Right hindlimb (tissue), 1 donor: ENCODE measurements at regions not wholly inside any gene's neighbourhood (a gene's known extent, or its start where the extent isn't known, plus 50 kb on each side); places are given as distances from the start of the nearest gene placed in this dataset.

Experiments used
- DNase-seq: peaks from one replicate; pipeline ENCODE4 v3.0.0-alpha.2; 2018

DNA sequence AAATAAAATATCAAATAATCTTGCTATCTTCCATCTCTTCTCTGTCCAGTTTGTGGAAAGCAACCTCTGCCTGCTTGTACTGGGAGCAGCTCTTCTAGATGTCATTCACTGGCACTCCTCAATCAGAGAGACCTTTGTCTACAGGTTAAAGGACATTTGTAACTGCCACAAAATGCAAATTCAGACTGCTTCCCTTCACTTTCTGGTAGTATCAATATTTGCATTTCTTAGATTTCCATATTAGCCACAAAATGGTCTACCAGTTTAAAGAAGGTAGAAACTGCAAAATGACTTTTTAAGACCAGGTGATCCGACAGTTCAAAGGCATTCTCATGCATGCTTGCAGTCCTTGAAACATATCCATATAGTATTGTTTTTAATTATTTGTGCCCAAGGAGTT is 51.7 kb upstream of the RCN1 start:
- no peak for DNase-seq

DNA sequence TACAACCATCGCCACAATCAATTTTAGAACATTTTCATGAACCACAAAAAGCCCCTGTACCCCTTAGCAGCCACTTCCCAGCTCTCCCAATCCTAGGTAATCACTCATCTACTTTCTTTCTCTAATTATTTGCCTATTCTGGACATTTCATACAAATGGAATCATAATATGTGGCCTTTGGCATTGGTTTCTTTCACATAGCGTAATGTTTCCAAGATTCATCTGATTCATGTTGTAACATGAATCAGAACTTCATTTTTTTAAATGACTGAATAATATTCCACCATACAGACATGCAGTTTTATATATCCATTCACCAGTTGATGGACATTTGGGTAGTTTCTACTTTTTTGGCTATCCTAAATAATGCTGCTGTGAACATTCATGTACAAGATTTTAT is 56.2 kb upstream of the RCN1 start:
- no peak for DNase-seq

DNA sequence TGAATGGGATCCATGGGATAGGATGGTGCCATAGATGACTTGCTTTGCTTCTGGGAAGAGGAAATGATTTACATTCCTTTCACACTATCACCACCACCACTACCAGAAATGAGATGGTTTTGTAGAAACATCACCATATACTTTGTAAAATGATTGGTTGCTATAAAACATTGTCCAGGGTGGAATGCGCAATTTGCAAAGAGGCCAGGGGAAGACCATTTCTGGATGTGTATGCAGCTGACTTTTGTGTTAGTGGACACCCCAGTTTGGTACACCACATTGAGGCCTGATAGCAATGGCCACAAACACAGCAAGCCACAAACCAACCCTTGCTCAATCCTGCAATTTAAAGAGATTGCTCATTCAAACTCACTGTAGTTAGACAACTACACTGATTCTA is 56.7 kb upstream of the RCN1 start:
- peak; percentile 39 for DNase-seq

DNA sequence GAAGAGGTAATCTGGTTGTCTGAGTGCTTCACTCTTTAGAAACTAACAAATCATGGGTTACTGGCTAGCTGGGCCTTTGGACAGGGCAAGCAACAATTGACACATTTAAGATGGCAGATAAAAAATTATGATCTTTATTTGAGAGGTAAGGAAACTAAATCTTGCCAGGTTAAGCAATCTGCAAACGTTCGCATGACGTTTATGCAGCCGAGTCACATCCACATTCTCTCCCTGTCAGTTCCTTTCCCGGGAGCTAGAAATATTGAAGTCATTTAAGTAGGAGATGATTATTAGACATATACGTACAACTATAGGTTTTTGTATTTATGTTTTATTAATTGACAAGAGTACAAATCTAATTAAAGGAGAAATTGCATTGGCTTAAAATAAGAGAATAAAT is 57.4 kb upstream of the RCN1 start:
- DNase-seq: no peak

DNA sequence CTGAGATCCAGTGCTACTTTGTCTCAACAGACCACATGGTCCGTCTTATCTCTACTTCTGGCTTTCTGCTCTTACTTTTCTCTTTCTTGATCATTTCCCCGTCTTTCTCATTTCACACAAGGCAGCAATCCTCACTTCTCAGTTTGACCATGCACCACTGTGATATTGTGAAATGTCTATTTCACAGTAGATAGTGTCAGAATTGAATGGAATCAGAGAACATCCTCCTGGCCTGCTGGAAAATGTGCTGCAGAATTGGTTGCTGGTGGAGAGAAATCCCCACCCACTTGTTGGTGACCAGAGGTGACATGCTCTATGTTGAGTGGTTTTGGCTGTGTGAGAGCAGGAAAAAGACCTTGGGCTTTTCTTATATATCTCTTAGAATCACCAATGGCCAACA is 57.8 kb upstream of the RCN1 start:
- no peak for DNase-seq

DNA sequence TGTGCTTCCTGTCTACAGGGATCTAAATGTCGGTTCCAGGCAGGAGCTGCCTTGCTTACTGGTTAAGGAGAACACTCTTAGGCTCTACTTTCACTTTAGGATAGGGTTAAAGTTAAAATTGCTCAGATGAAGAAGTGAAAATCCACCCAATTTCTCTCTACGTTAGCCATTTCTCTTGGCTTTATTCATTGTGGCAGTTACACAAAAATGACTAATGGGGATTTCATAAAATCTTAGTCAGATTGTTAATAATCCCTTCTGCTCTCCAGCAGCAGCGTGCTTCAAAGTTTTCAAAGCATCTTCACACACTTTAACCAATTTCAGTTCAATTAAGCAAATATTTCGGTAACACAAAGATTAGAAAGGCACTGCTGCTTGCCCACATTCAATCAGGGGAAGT is 58.4 kb upstream of the RCN1 start:
- no peak for DNase-seq

DNA sequence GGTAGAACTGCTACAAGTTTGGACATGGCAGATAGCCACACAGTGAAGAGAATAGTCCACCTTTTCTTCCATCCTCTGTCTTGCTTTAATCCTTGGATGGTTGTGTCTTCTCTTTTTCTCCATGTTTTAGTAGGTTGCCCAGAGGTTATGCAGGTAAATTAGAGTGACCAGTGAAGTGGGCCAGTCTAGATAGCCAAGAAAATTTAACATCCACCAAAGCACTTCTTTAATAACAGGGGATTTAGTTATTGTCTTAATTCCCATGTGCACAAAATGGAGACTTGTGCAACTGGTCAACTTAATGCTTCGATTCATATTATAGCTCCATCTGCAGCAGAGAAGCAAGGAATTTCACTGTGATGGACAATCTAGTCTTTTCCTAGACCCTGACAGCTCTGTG is 58.8 kb upstream of the RCN1 start:
- no peak for DNase-seq

DNA sequence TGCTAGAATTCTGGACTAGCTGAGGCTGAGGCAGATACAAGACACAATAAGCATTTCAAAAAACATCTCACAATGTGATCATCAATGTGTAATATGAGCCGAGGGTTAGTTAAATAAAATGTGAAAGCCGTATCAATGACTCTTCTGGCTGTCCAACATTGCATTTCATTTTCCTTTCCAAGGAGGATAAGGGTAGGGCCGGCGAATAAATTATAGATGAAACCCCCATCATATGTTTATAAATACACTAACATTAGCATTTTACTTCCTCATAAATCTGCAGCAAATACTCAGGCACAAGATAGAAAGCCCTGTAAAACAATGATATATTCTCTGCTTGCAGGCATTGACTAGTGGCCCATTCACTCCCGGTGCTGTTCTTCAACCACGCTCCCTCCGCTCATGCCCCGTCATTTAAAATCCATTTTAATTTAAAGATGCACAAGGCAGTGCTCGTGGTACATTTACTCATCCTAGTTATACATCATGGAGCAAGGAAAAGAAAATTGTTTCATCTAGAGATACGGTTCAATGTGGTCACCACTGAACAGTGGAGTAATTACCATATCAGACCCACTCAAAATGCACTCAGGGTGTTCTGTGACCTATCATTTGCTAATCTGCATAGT is 59.9 kb upstream of the RCN1 start:
- no peak for DNase-seq

DNA sequence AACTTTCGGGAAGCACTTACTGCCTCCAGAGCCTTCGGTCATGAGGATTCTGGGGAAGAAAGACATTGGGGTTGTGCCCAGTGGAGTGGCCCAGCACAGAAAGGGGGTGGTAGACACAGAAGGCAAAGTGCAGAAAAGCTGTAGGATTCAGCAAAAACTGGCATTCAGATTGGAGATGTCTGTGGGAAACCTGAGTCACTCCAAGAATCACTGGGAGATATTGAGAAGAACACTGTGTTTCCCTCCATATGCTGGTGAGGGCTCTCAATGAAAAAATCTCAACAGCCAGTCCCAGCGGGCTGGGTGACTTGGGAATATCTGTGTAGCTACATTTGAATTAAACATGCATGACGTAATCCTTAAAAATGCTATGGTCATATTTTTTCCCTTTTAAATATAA is 61.2 kb upstream of the RCN1 start:
- DNase-seq: no peak

DNA sequence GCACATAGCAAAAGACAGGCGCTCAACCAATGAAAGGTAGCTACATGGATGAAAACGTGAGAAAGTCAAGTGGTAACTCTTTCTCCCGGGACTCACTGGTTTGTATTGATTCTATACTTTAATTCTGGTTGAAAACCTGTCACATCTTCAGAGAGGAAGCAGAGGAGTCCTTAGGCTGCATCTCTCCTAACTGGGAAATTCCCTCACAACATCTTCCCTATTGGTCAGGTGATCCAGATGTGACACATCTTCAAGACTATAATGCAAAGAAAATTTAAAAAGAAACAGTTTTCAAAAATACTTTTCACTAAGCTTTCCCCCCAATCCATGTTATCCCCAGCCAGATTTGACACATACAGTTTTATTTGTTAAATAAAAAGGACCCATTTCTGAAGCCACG is 62.7 kb upstream of the RCN1 start:
- no peak for DNase-seq

DNA sequence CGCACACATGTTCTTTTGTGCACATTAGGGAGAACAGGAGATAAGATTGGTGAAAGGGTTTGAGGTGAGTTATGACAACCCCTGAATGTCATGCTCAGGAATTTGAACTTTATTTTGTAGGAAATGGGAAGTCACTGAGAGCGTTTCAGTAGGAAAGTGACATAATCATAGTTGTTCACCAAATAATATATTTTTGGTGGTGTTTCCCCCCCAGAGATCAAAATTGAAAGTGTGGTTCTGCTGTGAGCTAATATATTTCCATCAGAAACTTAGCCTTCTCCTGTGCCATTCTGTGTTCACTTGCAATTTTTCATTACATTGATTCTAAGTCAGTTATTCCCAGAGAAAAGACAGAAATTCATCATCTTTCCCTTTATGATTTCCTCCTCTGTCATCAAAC is 64.1 kb upstream of the RCN1 start:
- DNase-seq: no peak

DNA sequence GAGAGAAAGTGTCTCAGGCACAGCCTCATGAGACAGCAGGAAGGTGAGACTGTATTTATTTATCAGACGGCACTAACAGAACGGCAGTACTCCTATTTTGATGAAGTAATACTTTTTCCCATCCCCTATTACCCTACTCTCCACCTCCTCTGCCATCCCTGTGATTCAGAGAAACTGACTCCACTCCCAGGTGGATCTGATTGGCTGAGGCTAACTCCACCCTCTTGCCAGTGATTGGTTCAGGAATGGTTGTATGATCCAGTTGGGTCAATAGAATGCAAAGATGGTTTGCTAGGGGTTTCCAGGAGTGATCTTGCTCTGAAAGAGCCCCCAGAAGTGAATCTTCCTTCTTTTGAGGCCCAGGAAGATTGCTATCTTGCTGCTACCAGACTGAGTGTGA is 65.9 kb upstream of the RCN1 start:
- no peak for DNase-seq

DNA sequence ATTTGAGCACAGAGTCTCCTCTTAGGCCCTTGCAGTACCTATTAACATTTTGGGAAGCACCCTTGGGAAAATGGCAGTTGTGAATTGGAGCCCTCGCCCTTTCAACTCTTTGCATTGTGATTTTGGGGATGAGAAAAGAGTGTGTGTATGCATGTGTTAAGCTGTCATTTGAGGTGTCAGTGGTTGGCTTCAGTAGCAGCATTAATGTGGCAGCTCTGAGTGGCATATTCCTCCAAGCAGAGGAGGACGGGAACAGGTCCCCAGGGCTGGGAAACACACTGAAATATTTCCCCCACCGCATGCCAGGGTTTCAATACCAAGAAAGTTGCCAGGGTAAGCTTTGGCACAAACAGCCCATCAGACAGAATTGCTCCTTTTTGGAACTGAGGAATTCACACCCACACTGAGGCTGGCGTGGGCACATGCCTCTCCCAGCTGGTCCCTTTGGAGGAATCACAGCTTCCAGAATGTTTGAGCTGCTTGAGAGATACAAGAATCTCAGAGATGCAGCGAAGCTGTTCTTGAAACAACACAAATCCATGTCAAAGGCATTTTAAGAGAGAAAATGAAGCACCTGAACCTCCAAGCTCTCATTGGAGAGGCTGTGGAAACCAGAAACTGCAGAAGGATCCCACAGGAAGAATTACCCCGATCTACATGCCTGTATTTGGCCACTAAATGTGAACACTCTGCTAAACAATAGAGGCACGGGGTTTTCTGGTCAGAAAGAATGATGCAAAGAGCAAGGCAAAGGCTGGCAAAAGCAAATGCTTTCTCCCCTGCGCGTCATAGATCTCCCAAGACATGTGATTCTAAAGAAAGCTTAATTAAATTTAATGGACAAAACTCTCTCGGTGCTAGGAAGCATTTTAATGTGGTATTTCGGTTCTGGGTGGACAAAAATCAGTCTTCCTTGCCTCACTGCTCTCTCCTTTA is 67.2 kb upstream of the RCN1 start:
- DNase-seq: no peak

DNA sequence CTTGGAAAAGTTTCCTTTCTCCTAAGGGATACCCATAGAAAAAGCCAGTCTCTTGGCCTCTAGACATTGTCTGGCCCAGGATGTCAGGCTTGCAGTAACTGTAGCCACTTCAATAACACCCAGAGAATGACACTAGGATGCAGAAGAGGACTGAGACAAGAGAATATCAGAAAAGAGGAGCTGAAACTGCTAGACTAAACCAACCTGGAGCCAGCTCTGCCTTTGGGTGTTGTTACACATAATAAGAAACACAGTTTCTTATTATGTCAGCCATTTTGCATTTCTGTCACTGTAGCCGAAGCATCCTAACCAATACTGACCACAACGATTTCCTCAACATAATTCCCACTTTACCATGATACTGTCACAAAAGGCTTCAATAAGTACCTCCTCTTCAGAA is 72.2 kb upstream of the RCN1 start:
- DNase-seq: no peak

DNA sequence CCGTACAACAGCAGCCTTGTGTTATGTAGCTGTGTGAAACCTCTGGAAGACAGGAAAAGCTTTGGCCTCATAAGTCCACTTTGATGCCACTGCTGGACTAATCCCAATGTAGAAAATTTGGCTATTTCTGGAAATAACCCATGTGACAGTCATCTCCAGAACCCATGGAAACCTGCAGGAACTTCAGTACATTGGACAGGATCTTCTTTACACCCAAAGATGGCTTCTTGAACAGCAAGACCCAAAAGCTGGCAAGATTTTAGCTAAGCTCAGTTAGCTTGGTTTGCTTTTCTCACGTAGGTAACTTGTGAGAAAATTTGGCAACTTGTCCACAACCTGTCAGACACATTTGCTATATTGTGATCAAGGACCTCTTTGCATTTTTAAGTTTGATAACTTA is 74.8 kb upstream of the RCN1 start:
- no peak for DNase-seq

DNA sequence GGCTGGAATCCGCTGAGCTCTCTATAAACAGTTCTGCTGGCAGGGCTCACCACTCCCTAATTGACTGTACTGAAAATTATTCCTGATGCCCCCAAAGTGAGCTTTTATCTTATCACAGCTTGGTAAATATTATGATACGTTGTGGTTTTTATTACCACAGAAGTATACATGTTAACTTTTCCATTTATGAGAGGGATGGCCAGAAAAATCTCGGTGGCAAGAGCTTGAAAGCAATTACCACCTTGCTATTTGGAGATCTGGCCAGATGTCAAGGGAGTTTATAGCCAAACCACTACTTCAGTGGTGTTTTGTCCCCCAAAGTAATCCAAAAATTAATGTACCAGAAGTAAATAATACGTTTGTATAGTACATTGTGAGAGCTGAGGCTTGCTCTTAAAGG is 75.4 kb upstream of the RCN1 start:
- no peak for DNase-seq

DNA sequence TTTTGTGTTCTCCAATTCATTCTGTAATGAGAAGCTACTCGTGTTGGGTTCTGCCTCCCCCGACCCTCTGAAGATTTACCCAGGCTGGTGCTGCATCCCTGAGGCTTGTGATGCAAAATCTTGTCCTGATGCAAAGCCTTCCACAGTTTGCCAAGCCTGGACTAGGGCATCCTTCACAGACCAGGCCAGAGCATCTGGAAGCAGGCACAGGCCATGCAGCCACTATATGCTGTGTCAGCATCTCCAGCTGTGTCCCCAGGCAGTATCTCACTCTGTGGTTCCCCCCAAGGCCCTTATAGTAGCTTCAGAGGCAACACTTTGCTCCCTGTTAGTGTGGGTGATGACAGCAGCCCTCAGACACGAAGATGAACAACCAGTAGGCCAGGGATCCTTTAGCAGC is 77.3 kb upstream of the RCN1 start:
- no peak for DNase-seq

DNA sequence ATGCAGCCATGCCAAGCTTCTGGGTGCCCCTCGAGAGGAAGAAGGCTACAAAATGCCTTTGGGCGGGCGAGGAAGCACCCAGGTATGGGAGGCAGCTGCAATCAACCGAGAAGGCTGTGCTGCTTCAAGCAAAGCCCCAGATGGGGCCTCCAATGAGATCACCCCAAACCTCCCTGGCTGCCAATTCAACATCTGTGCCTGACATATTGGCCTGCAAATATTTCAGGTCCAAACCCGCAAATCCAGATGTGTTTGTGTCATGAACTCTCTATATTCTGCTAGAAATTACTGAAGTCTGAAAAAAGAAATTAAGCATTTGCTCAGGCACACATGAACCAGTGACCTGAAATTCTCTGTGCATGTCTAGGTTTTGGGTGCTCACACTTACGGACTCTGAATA is 78.8 kb upstream of the RCN1 start:
- peak; percentile 33 for DNase-seq

DNA sequence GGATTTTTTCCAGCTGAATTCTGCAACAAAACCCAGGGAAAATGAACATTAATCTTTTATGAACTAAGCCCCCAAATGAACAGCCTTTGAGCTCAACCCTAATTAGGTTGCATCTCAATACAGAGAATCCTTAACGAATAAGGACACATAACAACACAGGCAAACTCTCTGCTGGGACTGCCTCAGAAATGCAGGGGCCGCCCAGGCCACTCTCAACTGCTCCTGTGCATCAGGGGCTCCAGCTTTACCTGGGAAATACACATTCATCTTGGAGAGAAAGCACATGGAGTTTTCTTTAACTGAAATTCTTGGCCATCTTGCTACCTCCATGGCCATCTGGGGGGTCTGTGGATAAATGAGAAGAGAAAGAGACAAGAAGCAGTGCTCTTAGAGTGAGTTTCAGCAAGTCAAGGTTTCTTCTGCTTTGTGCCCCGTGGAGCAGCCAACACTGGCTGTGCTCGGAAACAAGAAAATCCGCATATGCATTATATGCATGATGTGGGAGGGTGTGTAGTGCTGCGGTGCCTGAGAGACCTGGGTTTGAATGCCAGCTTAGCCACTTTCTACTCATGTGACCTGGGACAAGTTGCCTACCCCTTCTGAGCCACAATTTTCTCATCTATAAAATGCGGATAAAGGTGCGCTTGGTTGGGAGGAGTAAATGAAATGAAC is 81.9 kb upstream of the RCN1 start:
- no peak for DNase-seq

DNA sequence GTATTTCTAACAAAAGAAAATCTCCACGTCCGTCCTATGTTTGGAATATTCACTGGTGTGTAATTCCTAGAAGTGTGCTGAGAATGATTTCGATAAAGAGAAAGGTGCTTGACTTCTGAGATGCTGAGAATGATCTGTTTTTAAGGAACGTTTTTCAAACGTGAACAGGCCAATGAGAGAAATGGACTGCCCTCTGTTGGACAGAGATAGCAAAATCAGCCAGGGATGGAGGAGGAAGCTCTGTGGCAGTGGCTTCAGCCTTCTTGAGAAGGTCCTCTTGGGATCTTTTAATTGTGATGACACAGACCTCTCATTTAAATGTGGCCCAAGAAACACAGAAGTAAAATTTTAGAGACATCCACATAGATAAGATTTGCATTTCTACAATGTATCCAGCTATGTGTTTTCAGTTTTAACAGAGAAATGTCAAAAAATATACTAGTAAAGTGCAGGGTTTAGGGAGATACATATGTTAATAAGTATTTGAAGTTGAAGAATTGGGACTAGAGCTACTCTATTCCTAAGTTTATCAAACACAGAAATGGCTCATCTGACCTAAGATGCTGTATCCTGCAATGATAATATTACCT is 84.0 kb upstream of the RCN1 start:
- DNase-seq: no peak

DNA sequence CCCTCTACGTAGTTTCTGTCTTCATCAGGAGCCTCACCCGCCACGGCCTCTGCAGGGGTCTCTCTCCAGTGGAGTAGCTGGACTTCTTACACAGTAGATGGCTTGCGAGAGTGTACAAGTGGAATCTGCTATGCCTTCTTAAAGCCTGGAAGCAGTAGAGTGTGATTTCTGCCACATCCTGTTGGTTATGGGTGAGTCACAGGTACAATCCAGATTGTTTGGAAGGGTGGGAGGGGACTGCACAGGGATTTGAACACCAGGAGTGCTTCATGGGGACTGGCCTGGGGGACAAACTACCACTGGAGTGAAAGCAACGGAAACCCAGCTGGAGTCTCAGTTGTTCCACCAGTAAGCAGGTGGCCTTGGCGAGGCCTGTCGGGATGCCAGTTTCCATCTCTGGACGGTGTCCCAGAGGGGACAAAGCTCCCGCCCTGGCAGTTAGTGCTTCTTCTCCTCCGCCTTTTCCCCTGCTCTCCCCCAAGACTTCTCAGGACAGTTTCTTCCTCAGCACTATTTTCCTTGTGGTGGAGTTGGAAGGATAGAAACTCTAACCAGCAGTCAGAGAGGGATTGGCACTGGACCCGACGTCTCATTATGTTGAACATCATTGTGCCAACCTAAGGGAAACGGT is 85.0 kb upstream of the RCN1 start:
- DNase-seq: no peak

DNA sequence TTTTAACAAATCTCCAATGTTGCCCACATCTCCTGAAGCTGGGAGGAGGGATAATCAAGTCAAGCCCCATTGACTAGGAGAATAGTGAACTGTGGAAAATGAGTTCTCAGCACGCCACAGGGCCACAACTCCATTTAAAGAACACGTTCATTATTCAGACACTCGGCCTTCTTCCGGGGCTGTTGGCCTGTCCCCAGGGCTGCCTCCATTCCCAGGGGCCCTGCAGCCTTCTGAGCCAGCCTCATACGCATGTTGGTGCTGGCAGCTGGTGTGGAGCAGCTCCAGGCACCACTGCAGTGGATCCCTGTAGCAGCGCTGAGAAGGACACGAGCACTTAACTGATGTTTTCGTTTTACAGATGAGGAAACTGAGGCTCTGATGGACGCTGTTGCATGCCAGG is 87.5 kb upstream of the RCN1 start:
- no peak for DNase-seq

DNA sequence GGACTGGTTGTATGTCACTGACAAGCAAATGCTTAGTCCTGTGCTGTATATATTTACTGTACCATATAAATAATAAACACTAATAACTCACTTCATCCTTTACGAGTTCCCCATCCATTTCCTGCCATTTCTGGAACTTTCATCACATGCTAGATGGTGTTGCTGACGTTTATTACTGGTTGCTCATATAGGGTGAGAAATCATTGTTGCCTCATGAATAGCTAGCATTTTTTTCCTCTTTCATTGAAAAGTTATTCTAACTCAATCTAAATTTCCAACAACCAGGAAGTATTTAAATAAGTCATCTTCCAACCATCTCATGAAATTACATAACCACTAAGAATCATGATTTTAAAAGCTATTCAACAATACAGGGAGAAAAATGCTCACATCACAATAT is 88.6 kb upstream of the RCN1 start:
- DNase-seq: no peak
